Esophagus muscularis mucosa (tissue), 3 donors: ENCODE measurements at regions not wholly inside any gene's neighbourhood (a gene's known extent, or its start where the extent isn't known, plus 50 kb on each side); places are given as distances from the start of the nearest gene placed in this dataset.

ENCODE experiments used
- POLR2A ChIP-seq: fragments of 450-650 bp; IDR thresholded peaks from one replicate; pipeline ENCODE4 v1.6.1; 2017; ENCODE audit warnings: antibody characterized with exemption, moderate library complexity, mild to moderate bottlenecking, low read depth
- TF ChIP-seq, protein P1 (sequence below), 3 experiments: fragments of 200-600 bp in 2 of 3; fragments of 450-650 bp in 1 of 3; sonication (generic) in 2 of 3; IDR thresholded peaks; one replicate each; pipeline ENCODE4 v1.5.1; 2017 to 2019; ENCODE audit warnings: antibody characterized with exemption in 3 of 3, mild to moderate bottlenecking in 2 of 3, moderate library complexity in 1 of 3

DNA sequence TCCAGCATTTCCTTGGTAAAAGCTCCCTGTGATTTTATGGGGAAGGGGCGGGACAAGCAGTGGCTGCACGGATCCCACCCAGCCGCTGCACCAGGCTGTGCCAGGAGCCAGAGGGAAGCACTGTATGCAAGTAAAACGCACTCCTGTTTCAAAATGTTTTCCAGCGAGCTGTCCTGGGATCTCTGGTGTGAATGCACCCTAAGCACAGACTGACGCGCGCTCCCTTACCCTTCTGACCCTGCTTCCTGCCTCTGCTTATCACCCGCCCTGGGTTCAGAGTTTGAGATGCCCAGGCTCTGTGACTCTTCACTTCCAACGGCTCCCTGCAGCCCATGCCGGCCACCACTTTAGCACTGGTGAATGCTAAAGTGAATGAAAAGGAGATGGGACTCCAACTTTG is 131.2 kb downstream of the RHOU start:
- TF ChIP-seq, protein P1, sequence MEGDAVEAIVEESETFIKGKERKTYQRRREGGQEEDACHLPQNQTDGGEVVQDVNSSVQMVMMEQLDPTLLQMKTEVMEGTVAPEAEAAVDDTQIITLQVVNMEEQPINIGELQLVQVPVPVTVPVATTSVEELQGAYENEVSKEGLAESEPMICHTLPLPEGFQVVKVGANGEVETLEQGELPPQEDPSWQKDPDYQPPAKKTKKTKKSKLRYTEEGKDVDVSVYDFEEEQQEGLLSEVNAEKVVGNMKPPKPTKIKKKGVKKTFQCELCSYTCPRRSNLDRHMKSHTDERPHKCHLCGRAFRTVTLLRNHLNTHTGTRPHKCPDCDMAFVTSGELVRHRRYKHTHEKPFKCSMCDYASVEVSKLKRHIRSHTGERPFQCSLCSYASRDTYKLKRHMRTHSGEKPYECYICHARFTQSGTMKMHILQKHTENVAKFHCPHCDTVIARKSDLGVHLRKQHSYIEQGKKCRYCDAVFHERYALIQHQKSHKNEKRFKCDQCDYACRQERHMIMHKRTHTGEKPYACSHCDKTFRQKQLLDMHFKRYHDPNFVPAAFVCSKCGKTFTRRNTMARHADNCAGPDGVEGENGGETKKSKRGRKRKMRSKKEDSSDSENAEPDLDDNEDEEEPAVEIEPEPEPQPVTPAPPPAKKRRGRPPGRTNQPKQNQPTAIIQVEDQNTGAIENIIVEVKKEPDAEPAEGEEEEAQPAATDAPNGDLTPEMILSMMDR (IDR thresholded peaks at IDR 0.05), result no peak
- TF ChIP-seq POLR2A, result no peak
